Activated CD4-positive, alpha-beta T cell treated with anti-CD3 and anti-CD28 coated beads, Interleukin-2, amount 10 ng/mL, durations not matched to agents 24 days and 14 days (primary cell): ENCODE measurements at regions not wholly inside any gene's neighbourhood (a gene's known extent, or its start where the extent isn't known, plus 50 kb on each side); places are given as distances from the start of the nearest gene placed in this dataset.

ENCODE experiments used
- DNase-seq: peaks from one replicate; pipeline ENCODE4 v3.0.0; 2022
- H3K27ac Mint-ChIP-seq: one replicate; pipeline ENCODE4 v1.8.0; 2022; ENCODE audit warnings: mild to moderate bottlenecking, mixed read lengths
- H3K27me3 Mint-ChIP-seq: one replicate; pipeline ENCODE4 v1.8.0; 2022; ENCODE audit warnings: mixed read lengths
- H3K36me3 Mint-ChIP-seq: one replicate; pipeline ENCODE4 v1.8.0; 2022; ENCODE audit warnings: low read depth, mild to moderate bottlenecking, mixed read lengths
- H3K4me1 Mint-ChIP-seq: one replicate; pipeline ENCODE4 v1.8.0; 2021; ENCODE audit warnings: mixed read lengths
- H3K4me3 Mint-ChIP-seq: one replicate; pipeline ENCODE4 v1.8.0; 2022; ENCODE audit warnings: mild to moderate bottlenecking, moderate library complexity, mixed read lengths
- H3K9me3 Mint-ChIP-seq: one replicate; pipeline ENCODE4 v1.8.0; 2021; ENCODE audit warnings: mixed read lengths
- intact Hi-C: fragments of 100-400 bp; cut with micrococcal nuclease; formaldehyde crosslinking; loops from one replicate; pipeline ENCODE4 v1.15.1; 2023

- H3K27me3 Mint-ChIP-seq, result peaks cover 4% of the 10 kb centered on the region
- H3K9me3 Mint-ChIP-seq, result peaks cover 7% of the 10 kb centered on the region
Observed at GRCh38 chr13:48784916-48785548, 131.3 kb downstream of the CYSLTR2 start.

GRCh38 chr13:48790199-48790598 is 136.5 kb downstream of the CYSLTR2 start:
- no peak for DNase-seq
- Mint-ChIP-seq H3K36me3 (no peaks in the 10 kb centered on the region), H3K4me3 (no peak overlapping the region), H3K27ac (no peak overlapping the region), H3K4me1 (no peaks in the 10 kb centered on the region), H3K27me3 (peaks cover 2% of the 10 kb centered on the region), H3K9me3 (no peaks in the 10 kb centered on the region)
- intact Hi-C loops, result no loop called here

More at GRCh38 chr13:48784916-48785548, 131.3 kb downstream of the CYSLTR2 start:
- Mint-ChIP-seq H3K36me3 (no peaks in the 10 kb centered on the region), H3K4me3 (no peak overlapping the region), H3K27ac (no peak overlapping the region), H3K4me1 (no peaks in the 10 kb centered on the region)
- no peak for DNase-seq
- intact Hi-C loops, result no loop called here

DNA sequence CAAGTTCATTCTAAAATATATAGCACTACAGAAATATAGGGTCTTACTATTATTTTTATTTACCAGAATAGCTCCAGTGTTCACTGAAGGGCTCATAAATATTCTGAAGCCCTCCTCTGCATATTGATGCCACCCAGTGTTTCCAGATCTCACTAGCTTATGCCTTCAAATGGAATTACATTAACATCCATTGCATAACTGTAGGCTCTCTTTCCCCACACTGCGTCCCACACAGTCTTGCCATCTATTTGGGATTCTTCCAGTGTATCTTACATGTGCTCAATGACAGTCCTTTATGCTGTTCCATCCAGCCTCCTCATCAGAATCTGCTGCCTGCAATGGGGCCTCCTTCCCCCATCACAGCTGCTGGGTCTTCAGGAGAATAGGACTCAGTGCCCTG is 137.2 kb downstream of the CYSLTR2 start:
- DNase-seq, result no peak
- no peaks in the 10 kb centered on the region for H3K36me3 Mint-ChIP-seq
- intact Hi-C loops, result no loop called here
- H3K27ac Mint-ChIP-seq, result no peak overlapping the region
- H3K4me3 Mint-ChIP-seq, result no peak overlapping the region
- H3K27me3 Mint-ChIP-seq, result peaks cover 4% of the 10 kb centered on the region
- H3K9me3 Mint-ChIP-seq, result peaks cover 1% of the 10 kb centered on the region
- H3K4me1 Mint-ChIP-seq, result no peaks in the 10 kb centered on the region

GRCh38 chr13:48797127-48797526 is 143.4 kb downstream of the CYSLTR2 start:
- DNase-seq, result no peak
- intact Hi-C loops, result no loop called here
- Mint-ChIP-seq H3K9me3 (peaks cover 7% of the 10 kb centered on the region), H3K4me1 (no peaks in the 10 kb centered on the region), H3K27me3 (peaks cover 6% of the 10 kb centered on the region), H3K36me3 (no peaks in the 10 kb centered on the region), H3K27ac (no peak overlapping the region), H3K4me3 (no peak overlapping the region)

DNA sequence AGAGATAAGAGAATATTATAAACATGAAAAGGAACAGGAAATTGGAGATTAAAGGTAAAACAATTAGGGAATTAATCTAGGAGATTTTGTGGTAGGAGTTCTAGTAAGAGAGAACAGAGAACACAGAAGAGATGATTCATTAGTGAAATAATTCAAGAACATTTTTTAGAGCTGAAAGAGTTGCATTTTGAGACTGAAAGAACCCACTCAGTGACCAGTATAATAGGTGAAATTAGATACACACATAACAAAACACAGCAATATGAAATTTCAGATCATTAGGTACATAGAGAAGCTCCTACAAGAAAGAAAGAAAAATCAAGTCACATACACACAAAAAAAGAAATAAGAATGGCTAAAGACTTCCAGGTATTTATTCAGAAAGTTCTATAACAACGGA is 144.0 kb downstream of the CYSLTR2 start:
- Mint-ChIP-seq H3K36me3 (no peaks in the 10 kb centered on the region), H3K9me3 (peaks cover 7% of the 10 kb centered on the region), H3K4me3 (no peak overlapping the region), H3K4me1 (no peaks in the 10 kb centered on the region), H3K27me3 (peaks cover 6% of the 10 kb centered on the region), H3K27ac (no peak overlapping the region)
- intact Hi-C loops, result no loop called here
- DNase-seq, result no peak

GRCh38 chr13:48798180-48798579 is 144.5 kb downstream of the CYSLTR2 start:
- no peaks in the 10 kb centered on the region for H3K4me1 Mint-ChIP-seq
- peaks cover 6% of the 10 kb centered on the region for H3K27me3 Mint-ChIP-seq
- DNase-seq, result no peak
- H3K27ac Mint-ChIP-seq, result no peak overlapping the region
- H3K36me3 Mint-ChIP-seq, result no peaks in the 10 kb centered on the region
- intact Hi-C loops, result no loop called here
- peaks cover 7% of the 10 kb centered on the region for H3K9me3 Mint-ChIP-seq
- H3K4me3 Mint-ChIP-seq, result no peak overlapping the region

GRCh38 chr13:48801255-48801654 is 147.5 kb downstream of the CYSLTR2 start:
- Mint-ChIP-seq H3K9me3 (peaks cover 8% of the 10 kb centered on the region), H3K4me3 (no peak overlapping the region)
- intact Hi-C loops, result no loop called here

DNA sequence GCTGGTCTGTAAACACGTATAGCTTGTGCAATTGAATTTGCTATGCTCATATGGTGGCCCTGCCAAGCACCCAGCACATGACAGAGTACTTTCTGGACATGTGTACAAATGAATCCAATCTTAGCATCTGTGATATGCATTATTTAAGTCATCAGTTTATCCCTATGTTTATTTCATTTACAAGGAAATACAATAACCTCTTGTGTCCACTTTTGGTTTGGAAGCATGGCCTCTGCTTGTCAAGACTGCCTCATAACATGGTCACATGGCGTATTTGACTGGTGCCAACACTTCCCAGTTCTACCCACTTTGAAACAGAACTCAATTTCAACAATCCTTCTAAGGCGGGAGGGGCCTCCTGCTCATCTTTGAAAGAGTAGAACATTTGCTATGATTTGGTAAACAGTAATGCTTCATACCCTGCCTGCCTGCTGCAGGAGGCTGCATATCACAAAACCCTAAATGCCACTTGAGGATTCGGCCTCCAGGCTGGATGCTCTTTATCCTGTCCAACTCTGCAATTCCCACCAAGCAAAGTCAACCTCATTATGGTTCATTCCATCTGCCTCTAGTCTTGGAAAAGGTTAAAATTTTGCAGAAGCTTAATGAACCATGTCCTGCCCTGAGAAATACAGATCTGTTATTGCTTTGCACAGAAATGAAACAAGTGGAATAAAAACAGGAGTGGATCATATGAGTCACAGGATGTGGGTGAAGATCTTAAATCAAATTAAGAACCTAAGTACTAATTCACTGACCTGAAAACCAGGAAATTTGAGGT is 151.3 kb downstream of the CYSLTR2 start:
- H3K4me3 Mint-ChIP-seq, result peak overlapping the region; percentile 49
- DNase-seq, result peak; percentile 61

More at GRCh38 chr13:48801255-48801654, 147.5 kb downstream of the CYSLTR2 start:
- DNase-seq, result no peak
- peaks cover 2% of the 10 kb centered on the region for H3K27me3 Mint-ChIP-seq
- peaks cover 16% of the 10 kb centered on the region for H3K4me1 Mint-ChIP-seq
- H3K27ac Mint-ChIP-seq, result no peak overlapping the region
- H3K36me3 Mint-ChIP-seq, result no peaks in the 10 kb centered on the region

DNA sequence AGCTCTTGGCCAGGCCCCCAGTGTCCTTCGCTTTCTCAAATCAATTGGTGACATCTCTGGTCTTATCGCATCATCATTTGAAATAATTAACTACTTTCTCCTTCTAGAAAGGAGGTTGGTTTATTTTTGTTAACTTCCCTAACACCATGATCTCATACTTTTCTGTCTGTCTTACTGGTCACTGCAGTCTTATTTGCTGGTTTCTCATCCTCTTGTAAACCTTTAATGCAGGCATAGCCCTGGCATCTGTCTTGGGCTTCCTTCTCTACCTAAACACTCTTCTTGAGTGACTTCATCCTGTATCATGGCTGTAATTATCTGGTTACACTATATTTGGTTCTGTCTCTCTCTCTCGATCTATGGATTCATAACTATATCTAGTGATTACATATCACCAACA is 152.8 kb downstream of the CYSLTR2 start:
- Mint-ChIP-seq H3K9me3 (peaks cover 14% of the 10 kb centered on the region), H3K36me3 (peaks cover 2% of the 10 kb centered on the region), H3K4me1 (peaks cover 21% of the 10 kb centered on the region), H3K4me3 (no peak overlapping the region), H3K27ac (peak overlapping the region; percentile 6), H3K27me3 (peaks cover under 1% of the 10 kb centered on the region)
- DNase-seq, result no peak
- intact Hi-C loops, result loop anchor here (5.0 kb wide), 2 partner anchors 171 to 306 kb away; partner anchors contain the start of gene FNDC3A

More for the DNA sequence above, 151.3 kb downstream of the CYSLTR2 start:
- Mint-ChIP-seq H3K27me3 (no peaks in the 10 kb centered on the region), H3K36me3 (peaks cover 2% of the 10 kb centered on the region), H3K4me1 (peaks cover 21% of the 10 kb centered on the region), H3K27ac (peak overlapping the region; percentile 55), H3K9me3 (peaks cover 14% of the 10 kb centered on the region)
- intact Hi-C loops, result loop anchor here (1.0 to 5.0 kb wide), 4 partner anchors 79 to 307 kb away; partner anchors contain the start of gene FNDC3A

DNA sequence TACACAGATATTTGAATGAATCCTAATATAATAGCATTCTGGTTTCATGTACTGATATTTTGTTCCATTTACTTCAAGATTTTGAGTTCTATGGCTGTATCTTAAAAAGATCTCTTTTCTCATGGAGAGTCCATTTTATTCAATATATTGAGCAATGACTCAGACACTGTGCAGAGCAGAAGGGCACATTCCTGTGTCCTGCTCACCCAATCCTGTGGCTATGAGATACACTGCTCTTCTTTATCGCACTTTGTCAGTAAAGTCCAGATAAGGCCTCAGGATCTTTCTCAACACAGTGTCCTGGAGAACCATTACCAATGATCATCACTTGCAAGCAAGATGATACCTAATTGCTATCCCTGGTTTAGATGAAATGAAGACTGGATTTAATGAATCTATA is 155.0 kb downstream of the CYSLTR2 start:
- H3K4me1 Mint-ChIP-seq, result peaks cover 21% of the 10 kb centered on the region
- H3K4me3 Mint-ChIP-seq, result no peak overlapping the region
- H3K9me3 Mint-ChIP-seq, result peaks cover 22% of the 10 kb centered on the region
- peaks cover 7% of the 10 kb centered on the region for H3K27me3 Mint-ChIP-seq
- no peak overlapping the region for H3K27ac Mint-ChIP-seq
- no peak for DNase-seq
- peaks cover 2% of the 10 kb centered on the region for H3K36me3 Mint-ChIP-seq
- intact Hi-C loops, result loop anchor here (5.0 kb wide), 2 partner anchors 169 to 304 kb away; partner anchors contain the start of gene FNDC3A

DNA sequence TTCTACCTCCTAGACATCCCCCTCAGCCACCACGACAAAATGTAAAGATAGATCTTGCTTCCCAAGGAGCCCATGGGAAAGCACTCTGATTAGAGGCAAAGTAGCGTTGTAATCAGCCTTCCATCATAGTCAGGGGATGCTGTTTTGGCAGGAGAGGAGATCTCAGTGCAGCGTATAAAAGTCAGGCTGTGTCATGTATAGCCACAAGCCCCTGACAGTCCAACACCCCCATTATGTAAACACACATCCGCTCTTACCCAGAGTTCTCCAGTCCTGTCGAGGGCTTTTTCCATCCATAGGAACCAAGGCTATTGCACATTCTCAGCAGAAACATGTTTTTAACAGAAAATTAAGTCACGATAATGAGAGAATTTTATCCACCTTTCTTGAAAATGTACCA is 156.3 kb downstream of the CYSLTR2 start:
- H3K36me3 Mint-ChIP-seq, result peaks cover 2% of the 10 kb centered on the region
- no peak overlapping the region for H3K27ac Mint-ChIP-seq
- peaks cover 7% of the 10 kb centered on the region for H3K27me3 Mint-ChIP-seq
- no peak overlapping the region for H3K4me3 Mint-ChIP-seq
- H3K4me1 Mint-ChIP-seq, result peaks cover 18% of the 10 kb centered on the region
- intact Hi-C loops, result no loop called here
- DNase-seq, result no peak
- H3K9me3 Mint-ChIP-seq, result peaks cover 18% of the 10 kb centered on the region

DNA sequence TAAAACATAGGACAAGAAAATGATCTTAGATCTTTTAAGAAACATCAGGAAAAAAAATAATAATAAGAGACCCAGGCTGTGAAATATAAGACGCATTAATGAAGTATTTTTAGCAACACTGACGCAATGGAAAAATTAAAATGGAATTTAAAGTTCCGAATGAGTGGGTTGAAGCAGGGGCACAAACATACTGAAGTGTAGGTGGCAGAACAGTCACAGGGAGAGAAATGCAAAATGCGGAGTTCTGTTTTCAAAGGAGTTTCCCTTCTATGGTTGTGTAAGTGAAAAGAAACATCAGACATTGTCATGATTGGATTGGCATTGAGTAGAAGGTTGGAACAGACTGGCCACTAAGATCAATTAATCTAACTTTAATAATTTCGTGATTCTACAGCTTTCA is 159.8 kb downstream of the CYSLTR2 start:
- intact Hi-C loops, result no loop called here
- Mint-ChIP-seq H3K4me3 (no peak overlapping the region), H3K4me1 (peaks cover 10% of the 10 kb centered on the region), H3K27me3 (peaks cover 7% of the 10 kb centered on the region), H3K36me3 (no peaks in the 10 kb centered on the region), H3K9me3 (peaks cover 8% of the 10 kb centered on the region), H3K27ac (no peak overlapping the region)
- DNase-seq, result no peak

- peaks cover 10% of the 10 kb centered on the region for H3K4me1 Mint-ChIP-seq
- peak overlapping the region; percentile 43 for H3K4me3 Mint-ChIP-seq
- H3K27me3 Mint-ChIP-seq, result peaks cover 6% of the 10 kb centered on the region
- H3K27ac Mint-ChIP-seq, result no peak overlapping the region
- peaks cover 8% of the 10 kb centered on the region for H3K9me3 Mint-ChIP-seq
- no peaks in the 10 kb centered on the region for H3K36me3 Mint-ChIP-seq
- DNase-seq, result no peak
- intact Hi-C loops, result no loop called here
Observed at GRCh38 chr13:48816700-48817099, 159.0 kb upstream of the FNDC3A start.

GRCh38 chr13:48817166-48817802 is 158.4 kb upstream of the FNDC3A start:
- peaks cover 7% of the 10 kb centered on the region for H3K9me3 Mint-ChIP-seq
- intact Hi-C loops, result no loop called here
- no peaks in the 10 kb centered on the region for H3K36me3 Mint-ChIP-seq
- peaks cover 10% of the 10 kb centered on the region for H3K4me1 Mint-ChIP-seq
- peak overlapping the region; percentile 43 for H3K4me3 Mint-ChIP-seq
- H3K27ac Mint-ChIP-seq, result no peak overlapping the region
- peak; percentile 67 for DNase-seq
- peaks cover 5% of the 10 kb centered on the region for H3K27me3 Mint-ChIP-seq
